MM.1S (cell line): ENCODE measurements at regions not wholly inside any gene's neighbourhood (a gene's known extent, or its start where the extent isn't known, plus 50 kb on each side); places are given as distances from the start of the nearest gene placed in this dataset.

Experiments
- EZH2 ChIP-seq: fragments of 300-600 bp; sonication (generic); optimal IDR thresholded peaks from 2 replicates; pipeline ENCODE3; 2017; ENCODE audit warnings: low read depth, mild to moderate bottlenecking, antibody characterized with exemption, low read length, mixed read lengths
- TF ChIP-seq, protein P1 (sequence below): fragments of 300-600 bp; sonication (generic); IDR thresholded peaks from 2 replicates; pipeline ENCODE4 v1.5.1; 2016; ENCODE audit warnings: antibody characterized with exemption, low read length, mixed read lengths

DNA sequence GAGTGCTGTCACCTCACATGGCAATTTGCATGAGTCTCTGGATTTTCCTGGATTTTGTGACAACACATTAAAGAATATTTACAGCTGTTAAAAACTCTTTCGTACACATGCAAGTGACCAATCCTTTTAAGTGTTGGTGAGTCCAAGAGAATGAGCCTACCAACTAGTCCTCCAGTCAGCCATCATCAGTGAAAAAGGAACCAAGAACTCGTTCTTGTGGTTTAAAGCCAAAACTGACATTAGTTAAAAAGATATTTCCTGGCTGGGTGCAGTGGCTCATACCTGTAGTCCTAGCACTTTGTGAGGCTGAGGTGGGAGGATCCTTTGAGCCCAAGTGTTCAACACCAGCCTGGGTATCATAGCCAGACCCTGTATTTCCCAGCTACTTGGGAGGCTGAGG is 215.4 kb upstream of the ITGA4 start:
- no peak for TF ChIP-seq EZH2
- TF ChIP-seq, protein P1, sequence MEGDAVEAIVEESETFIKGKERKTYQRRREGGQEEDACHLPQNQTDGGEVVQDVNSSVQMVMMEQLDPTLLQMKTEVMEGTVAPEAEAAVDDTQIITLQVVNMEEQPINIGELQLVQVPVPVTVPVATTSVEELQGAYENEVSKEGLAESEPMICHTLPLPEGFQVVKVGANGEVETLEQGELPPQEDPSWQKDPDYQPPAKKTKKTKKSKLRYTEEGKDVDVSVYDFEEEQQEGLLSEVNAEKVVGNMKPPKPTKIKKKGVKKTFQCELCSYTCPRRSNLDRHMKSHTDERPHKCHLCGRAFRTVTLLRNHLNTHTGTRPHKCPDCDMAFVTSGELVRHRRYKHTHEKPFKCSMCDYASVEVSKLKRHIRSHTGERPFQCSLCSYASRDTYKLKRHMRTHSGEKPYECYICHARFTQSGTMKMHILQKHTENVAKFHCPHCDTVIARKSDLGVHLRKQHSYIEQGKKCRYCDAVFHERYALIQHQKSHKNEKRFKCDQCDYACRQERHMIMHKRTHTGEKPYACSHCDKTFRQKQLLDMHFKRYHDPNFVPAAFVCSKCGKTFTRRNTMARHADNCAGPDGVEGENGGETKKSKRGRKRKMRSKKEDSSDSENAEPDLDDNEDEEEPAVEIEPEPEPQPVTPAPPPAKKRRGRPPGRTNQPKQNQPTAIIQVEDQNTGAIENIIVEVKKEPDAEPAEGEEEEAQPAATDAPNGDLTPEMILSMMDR, result no peak
